ENCODE measurements at regions not wholly inside any gene's neighbourhood (a gene's known extent, or its start where the extent isn't known, plus 50 kb on each side); places are given as distances from the start of the nearest gene placed in this dataset.

- TF ChIP-seq, protein P1, sequence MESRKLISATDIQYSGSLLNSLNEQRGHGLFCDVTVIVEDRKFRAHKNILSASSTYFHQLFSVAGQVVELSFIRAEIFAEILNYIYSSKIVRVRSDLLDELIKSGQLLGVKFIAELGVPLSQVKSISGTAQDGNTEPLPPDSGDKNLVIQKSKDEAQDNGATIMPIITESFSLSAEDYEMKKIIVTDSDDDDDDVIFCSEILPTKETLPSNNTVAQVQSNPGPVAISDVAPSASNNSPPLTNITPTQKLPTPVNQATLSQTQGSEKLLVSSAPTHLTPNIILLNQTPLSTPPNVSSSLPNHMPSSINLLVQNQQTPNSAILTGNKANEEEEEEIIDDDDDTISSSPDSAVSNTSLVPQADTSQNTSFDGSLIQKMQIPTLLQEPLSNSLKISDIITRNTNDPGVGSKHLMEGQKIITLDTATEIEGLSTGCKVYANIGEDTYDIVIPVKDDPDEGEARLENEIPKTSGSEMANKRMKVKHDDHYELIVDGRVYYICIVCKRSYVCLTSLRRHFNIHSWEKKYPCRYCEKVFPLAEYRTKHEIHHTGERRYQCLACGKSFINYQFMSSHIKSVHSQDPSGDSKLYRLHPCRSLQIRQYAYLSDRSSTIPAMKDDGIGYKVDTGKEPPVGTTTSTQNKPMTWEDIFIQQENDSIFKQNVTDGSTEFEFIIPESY (IDR thresholded peaks at IDR 0.05), result no peak
- TF ChIP-seq, protein P2, sequence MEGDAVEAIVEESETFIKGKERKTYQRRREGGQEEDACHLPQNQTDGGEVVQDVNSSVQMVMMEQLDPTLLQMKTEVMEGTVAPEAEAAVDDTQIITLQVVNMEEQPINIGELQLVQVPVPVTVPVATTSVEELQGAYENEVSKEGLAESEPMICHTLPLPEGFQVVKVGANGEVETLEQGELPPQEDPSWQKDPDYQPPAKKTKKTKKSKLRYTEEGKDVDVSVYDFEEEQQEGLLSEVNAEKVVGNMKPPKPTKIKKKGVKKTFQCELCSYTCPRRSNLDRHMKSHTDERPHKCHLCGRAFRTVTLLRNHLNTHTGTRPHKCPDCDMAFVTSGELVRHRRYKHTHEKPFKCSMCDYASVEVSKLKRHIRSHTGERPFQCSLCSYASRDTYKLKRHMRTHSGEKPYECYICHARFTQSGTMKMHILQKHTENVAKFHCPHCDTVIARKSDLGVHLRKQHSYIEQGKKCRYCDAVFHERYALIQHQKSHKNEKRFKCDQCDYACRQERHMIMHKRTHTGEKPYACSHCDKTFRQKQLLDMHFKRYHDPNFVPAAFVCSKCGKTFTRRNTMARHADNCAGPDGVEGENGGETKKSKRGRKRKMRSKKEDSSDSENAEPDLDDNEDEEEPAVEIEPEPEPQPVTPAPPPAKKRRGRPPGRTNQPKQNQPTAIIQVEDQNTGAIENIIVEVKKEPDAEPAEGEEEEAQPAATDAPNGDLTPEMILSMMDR (IDR thresholded peaks at IDR 0.05; ENCODE audit: low read depth, low read length, missing input control), result no peak
- TF ChIP-seq FOXA1 (IDR thresholded peaks at IDR 0.05) (no peak), TAF1 (conservative IDR thresholded peaks at IDR 0.05) (no peak), YY1 (IDR thresholded peaks at IDR 0.05) (no peak), HNF4G (IDR thresholded peaks at IDR 0.05) (no peak), JUND (IDR thresholded peaks at IDR 0.05) (no peak), EGR1 (IDR thresholded peaks at IDR 0.05; ENCODE audit: low read depth in 2 of 2) (no peak), FOXA2 (IDR thresholded peaks at IDR 0.05) (no peak), RXRA (IDR thresholded peaks at IDR 0.05) (no peak), RAD21 (IDR thresholded peaks at IDR 0.05) (no peak)
- TF ChIP-seq, protein P3, sequence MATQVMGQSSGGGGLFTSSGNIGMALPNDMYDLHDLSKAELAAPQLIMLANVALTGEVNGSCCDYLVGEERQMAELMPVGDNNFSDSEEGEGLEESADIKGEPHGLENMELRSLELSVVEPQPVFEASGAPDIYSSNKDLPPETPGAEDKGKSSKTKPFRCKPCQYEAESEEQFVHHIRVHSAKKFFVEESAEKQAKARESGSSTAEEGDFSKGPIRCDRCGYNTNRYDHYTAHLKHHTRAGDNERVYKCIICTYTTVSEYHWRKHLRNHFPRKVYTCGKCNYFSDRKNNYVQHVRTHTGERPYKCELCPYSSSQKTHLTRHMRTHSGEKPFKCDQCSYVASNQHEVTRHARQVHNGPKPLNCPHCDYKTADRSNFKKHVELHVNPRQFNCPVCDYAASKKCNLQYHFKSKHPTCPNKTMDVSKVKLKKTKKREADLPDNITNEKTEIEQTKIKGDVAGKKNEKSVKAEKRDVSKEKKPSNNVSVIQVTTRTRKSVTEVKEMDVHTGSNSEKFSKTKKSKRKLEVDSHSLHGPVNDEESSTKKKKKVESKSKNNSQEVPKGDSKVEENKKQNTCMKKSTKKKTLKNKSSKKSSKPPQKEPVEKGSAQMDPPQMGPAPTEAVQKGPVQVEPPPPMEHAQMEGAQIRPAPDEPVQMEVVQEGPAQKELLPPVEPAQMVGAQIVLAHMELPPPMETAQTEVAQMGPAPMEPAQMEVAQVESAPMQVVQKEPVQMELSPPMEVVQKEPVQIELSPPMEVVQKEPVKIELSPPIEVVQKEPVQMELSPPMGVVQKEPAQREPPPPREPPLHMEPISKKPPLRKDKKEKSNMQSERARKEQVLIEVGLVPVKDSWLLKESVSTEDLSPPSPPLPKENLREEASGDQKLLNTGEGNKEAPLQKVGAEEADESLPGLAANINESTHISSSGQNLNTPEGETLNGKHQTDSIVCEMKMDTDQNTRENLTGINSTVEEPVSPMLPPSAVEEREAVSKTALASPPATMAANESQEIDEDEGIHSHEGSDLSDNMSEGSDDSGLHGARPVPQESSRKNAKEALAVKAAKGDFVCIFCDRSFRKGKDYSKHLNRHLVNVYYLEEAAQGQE (IDR thresholded peaks at IDR 0.05), result no peak
- TF ChIP-seq, protein P4, sequence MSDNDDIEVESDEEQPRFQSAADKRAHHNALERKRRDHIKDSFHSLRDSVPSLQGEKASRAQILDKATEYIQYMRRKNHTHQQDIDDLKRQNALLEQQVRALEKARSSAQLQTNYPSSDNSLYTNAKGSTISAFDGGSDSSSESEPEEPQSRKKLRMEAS (IDR thresholded peaks at IDR 0.05), result no peak
- TF ChIP-seq, protein P5, sequence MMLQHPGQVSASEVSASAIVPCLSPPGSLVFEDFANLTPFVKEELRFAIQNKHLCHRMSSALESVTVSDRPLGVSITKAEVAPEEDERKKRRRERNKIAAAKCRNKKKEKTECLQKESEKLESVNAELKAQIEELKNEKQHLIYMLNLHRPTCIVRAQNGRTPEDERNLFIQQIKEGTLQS (IDR thresholded peaks at IDR 0.05), result no peak
Observed at GRCh38 chr2:36068086-36068485, 287.5 kb upstream of the CRIM1 start.
